SIG-M5 treated with dmso at 0.1 percent for 504 hours (cell line): ENCODE measurements at regions not wholly inside any gene's neighbourhood (a gene's known extent, or its start where the extent isn't known, plus 50 kb on each side); places are given as distances from the start of the nearest gene placed in this dataset.
"Not testable (repeated sequence)": the region's sequence is repeated elsewhere in the genome, so short reads cannot be mapped to it uniquely, and the experiment has no call there.

ENCODE experiments used
- DNase-seq: peaks from one replicate; lab custom pipeline; 2025; ENCODE audit not compliant: unreplicated experiment; lab: John Stamatoyannopoulos, UW

GRCh38 chr2:31664949-31665724 lies 84.4 kb upstream of the SRD5A2 start:
- no peak for DNase-seq

GRCh38 chr2:31660812-31661335 lies 80.1 kb upstream of the SRD5A2 start:
- no peak for DNase-seq

- DNase-seq: no peak
Observed at GRCh38 chr2:31660165-31660564, 79.4 kb upstream of the SRD5A2 start.

GRCh38 chr2:31654241-31654640 lies 73.5 kb upstream of the SRD5A2 start:
- no peak for DNase-seq

- no peak for DNase-seq
Observed at GRCh38 chr2:31651736-31652135, 71.0 kb upstream of the SRD5A2 start.

GRCh38 chr2:31651267-31651666 lies 70.5 kb upstream of the SRD5A2 start:
- DNase-seq: no peak

- no peak for DNase-seq
Observed at GRCh38 chr2:31644551-31644950, 63.8 kb upstream of the SRD5A2 start.

GRCh38 chr2:31642707-31643106 lies 62.0 kb upstream of the SRD5A2 start:
- DNase-seq: no peak

- DNase-seq: not testable (repeated sequence)
Observed at GRCh38 chr2:31632201-31632600, 51.5 kb upstream of the SRD5A2 start.
